ENCODE measurements at regions not wholly inside any gene's neighbourhood (a gene's known extent, or its start where the extent isn't known, plus 50 kb on each side); places are given as distances from the start of the nearest gene placed in this dataset.
A peak's percentile ranks its signal among the peaks of the same experiment; 100 is the strongest.

- DNase-seq (ENCODE audit: low spot score), result no peak
Measured at GRCh38 chr3:69568458-69568857, 170.8 kb upstream of the MITF start.

GRCh38 chr3:69567710-69568052, 171.6 kb upstream of the MITF start:
- no peak for DNase-seq (ENCODE audit: low spot score)

GRCh38 chr3:69567023-69567709, 172.1 kb upstream of the MITF start:
- peak; percentile 14 for DNase-seq (ENCODE audit: low spot score)

- no peak for DNase-seq (ENCODE audit: low spot score)
Measured at GRCh38 chr3:69566275-69566674, 173.0 kb upstream of the MITF start.

GRCh38 chr3:69565316-69565715, 173.9 kb upstream of the MITF start:
- no peak for DNase-seq (ENCODE audit: low spot score)

GRCh38 chr3:69563981-69564380, 175.3 kb upstream of the MITF start:
- peak; percentile 34 for DNase-seq (ENCODE audit: low spot score)

- DNase-seq (ENCODE audit: low spot score), result no peak
Measured at GRCh38 chr3:69563151-69563550, 176.1 kb upstream of the MITF start.

- DNase-seq (ENCODE audit: low spot score), result no peak
Measured at GRCh38 chr3:69562020-69562419, 176.1 kb upstream of the FRMD4B start.

GRCh38 chr3:69560818-69561217, 174.9 kb upstream of the FRMD4B start:
- DNase-seq (ENCODE audit: low spot score), result no peak

- no peak for DNase-seq (ENCODE audit: low spot score)
Measured at GRCh38 chr3:69560116-69560515, 174.2 kb upstream of the FRMD4B start.

- DNase-seq (ENCODE audit: low spot score), result peak; percentile 81
Measured at GRCh38 chr3:69558912-69559311, 173.0 kb upstream of the FRMD4B start.

- no peak for DNase-seq (ENCODE audit: low spot score)
Measured at GRCh38 chr3:69554576-69554975, 168.7 kb upstream of the FRMD4B start.

- no peak for DNase-seq (ENCODE audit: low spot score)
Measured at GRCh38 chr3:69553888-69554287, 168.0 kb upstream of the FRMD4B start.

- no peak for DNase-seq (ENCODE audit: low spot score)
Measured at GRCh38 chr3:69547461-69547880, 161.6 kb upstream of the FRMD4B start.

GRCh38 chr3:69542805-69543429, 157.0 kb upstream of the FRMD4B start:
- no peak for DNase-seq (ENCODE audit: low spot score)

- peak; percentile 90 for DNase-seq (ENCODE audit: low spot score)
Measured at GRCh38 chr3:69542089-69542804, 156.4 kb upstream of the FRMD4B start.

GRCh38 chr3:69541711-69542088, 155.8 kb upstream of the FRMD4B start:
- DNase-seq (ENCODE audit: low spot score), result no peak

GRCh38 chr3:69540706-69541581, 155.1 kb upstream of the FRMD4B start:
- no peak for DNase-seq (ENCODE audit: low spot score)

- no peak for DNase-seq (ENCODE audit: low spot score)
Measured at GRCh38 chr3:69539134-69539533, 153.2 kb upstream of the FRMD4B start.

- DNase-seq (ENCODE audit: low spot score), result no peak
Measured at GRCh38 chr3:69538281-69538680, 152.4 kb upstream of the FRMD4B start.

GRCh38 chr3:69536306-69537020, 150.6 kb upstream of the FRMD4B start:
- no peak for DNase-seq (ENCODE audit: low spot score)

- no peak for DNase-seq (ENCODE audit: low spot score)
Measured at GRCh38 chr3:69535613-69536012, 149.7 kb upstream of the FRMD4B start.

All from Ammon's horn (tissue), 1 donor.